ENCODE measurements at regions not wholly inside any gene's neighbourhood (a gene's known extent, or its start where the extent isn't known, plus 50 kb on each side); places are given as distances from the start of the nearest gene placed in this dataset.

DNA sequence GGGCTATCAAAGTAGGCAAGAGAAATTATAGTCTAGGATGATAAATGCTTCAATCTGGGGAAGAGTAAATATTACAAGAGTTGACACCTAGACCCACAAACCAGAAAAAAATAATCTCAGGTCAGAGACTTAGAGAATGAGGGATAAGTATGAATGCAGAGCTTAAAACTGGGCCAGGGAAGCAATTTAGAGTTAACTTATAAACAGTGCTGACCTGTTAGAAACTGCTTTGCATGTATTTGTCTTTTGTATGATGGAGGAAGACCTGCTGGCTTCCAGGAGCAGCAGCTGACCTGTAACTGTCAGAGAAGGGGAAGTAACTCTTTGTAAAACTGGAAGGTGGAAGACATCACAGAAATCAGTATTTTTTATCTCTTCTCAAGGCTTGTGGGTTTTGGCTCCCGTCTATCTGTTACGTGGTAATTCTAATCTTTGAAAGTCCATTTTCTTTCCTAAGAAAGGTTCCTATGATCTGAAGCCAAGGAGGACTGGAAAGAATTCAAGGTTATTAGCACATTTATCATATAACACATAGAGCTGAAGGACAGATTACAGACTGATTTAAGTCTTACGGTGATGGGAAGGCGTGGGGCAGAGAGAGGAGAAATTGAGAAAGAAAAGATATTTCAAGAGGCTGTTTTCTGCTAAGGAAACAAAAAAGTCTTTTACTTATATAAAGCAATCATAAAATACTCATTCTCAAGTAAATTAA, 114.7 kb upstream of the ADAMTS19 start:
- H3K4me3 ChIP-seq (ENCODE audit: low read depth, low read length) = no peak overlapping the region
- in situ Hi-C loops (cut with HindIII; ENCODE audit: low sequenced_read_pairs) = no loop called here
- DNase-seq (ENCODE audit: low read depth, low spot score) = no peak
- TF ChIP-seq, protein P1, sequence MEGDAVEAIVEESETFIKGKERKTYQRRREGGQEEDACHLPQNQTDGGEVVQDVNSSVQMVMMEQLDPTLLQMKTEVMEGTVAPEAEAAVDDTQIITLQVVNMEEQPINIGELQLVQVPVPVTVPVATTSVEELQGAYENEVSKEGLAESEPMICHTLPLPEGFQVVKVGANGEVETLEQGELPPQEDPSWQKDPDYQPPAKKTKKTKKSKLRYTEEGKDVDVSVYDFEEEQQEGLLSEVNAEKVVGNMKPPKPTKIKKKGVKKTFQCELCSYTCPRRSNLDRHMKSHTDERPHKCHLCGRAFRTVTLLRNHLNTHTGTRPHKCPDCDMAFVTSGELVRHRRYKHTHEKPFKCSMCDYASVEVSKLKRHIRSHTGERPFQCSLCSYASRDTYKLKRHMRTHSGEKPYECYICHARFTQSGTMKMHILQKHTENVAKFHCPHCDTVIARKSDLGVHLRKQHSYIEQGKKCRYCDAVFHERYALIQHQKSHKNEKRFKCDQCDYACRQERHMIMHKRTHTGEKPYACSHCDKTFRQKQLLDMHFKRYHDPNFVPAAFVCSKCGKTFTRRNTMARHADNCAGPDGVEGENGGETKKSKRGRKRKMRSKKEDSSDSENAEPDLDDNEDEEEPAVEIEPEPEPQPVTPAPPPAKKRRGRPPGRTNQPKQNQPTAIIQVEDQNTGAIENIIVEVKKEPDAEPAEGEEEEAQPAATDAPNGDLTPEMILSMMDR (IDR thresholded peaks at IDR 0.05; ENCODE audit: low read depth, low read length) = no peak

- DNase-seq (ENCODE audit: low read depth, low spot score) = no peak
- in situ Hi-C loops (cut with HindIII; ENCODE audit: low sequenced_read_pairs) = no loop called here
- TF ChIP-seq, protein P1 (IDR thresholded peaks at IDR 0.05; ENCODE audit: low read depth, low read length) = no peak
- H3K4me3 ChIP-seq (ENCODE audit: low read depth, low read length) = no peak overlapping the region
Measured at GRCh38 chr5:129356846-129357245, 103.3 kb upstream of the ADAMTS19 start.

DNA sequence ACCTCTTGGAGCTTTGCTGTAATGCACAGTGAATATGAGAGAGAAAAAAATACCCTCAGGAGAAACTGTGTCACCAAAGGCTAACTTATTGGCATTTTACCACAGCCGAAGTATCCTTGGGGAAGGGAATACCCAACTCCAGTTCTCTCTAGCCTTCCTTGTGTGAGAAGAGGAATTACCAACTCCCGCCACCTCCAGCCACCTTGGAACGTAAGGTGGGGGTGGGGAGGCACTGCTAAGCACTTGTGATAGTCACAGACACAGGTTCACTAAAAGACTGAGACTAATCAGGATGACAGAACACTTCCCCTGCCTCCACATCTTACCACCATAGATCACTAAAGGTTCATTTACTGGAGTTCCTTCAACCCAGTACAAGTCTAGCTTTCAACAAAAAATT, 102.0 kb upstream of the ADAMTS19 start:
- H3K4me3 ChIP-seq (ENCODE audit: low read depth, low read length) = no peak overlapping the region
- in situ Hi-C loops (cut with HindIII; ENCODE audit: low sequenced_read_pairs) = no loop called here
- TF ChIP-seq, protein P1 (IDR thresholded peaks at IDR 0.05; ENCODE audit: low read depth, low read length) = no peak
- DNase-seq (ENCODE audit: low read depth, low spot score) = no peak

GRCh38 chr5:129359450-129359849, 100.6 kb upstream of the ADAMTS19 start:
- no peak for DNase-seq (ENCODE audit: low read depth, low spot score)
- in situ Hi-C loops (cut with HindIII; ENCODE audit: low sequenced_read_pairs) = no loop called here
- TF ChIP-seq, protein P1 (IDR thresholded peaks at IDR 0.05; ENCODE audit: low read depth, low read length) = no peak
- H3K4me3 ChIP-seq (ENCODE audit: low read depth, low read length) = no peak overlapping the region

DNA sequence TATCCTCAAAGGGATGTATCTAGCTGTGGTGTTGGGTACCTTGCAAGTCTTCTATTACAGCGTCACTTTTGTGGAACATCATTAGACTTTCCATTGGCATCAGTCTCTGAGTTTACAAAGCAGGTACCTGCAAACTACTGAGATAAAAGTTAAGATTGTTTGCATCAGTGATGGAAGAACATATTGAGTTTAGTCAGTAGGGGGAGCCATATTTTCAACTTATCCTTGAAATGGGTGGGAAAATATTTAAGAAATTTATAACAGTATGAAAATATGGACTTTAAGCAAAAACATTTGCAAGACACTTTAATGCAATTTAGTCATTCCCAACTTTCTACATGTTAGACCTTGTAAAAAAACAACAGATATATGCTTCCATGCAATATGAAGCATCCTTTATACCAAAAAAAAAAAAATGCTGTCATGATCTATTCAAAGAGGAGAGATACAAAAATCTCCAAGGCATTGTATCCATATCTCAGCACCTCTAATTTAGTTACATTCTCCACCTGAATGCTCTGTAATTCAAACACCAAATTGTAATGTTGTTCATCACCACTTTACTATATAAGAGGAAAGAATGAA, 98.6 kb upstream of the ADAMTS19 start:
- in situ Hi-C loops (cut with HindIII; ENCODE audit: low sequenced_read_pairs) = no loop called here
- peak; percentile 32 for DNase-seq (ENCODE audit: low read depth, low spot score)
- H3K4me3 ChIP-seq (ENCODE audit: low read depth, low read length) = no peak overlapping the region
- TF ChIP-seq, protein P1 (IDR thresholded peaks at IDR 0.05; ENCODE audit: low read depth, low read length) = peak; percentile 54

- in situ Hi-C loops (cut with HindIII; ENCODE audit: low sequenced_read_pairs) = no loop called here
- TF ChIP-seq, protein P1 (IDR thresholded peaks at IDR 0.05; ENCODE audit: low read depth, low read length) = no peak
- H3K4me3 ChIP-seq (ENCODE audit: low read depth, low read length) = no peak overlapping the region
- no peak for DNase-seq (ENCODE audit: low read depth, low spot score)
Measured at GRCh38 chr5:129362456-129362855, 97.6 kb upstream of the ADAMTS19 start.
